ENCODE measurements at regions not wholly inside any gene's neighbourhood (a gene's known extent, or its start where the extent isn't known, plus 50 kb on each side); places are given as distances from the start of the nearest gene placed in this dataset.

GRCh38 chr14:84432676-84433075 is 1097.3 kb upstream of the FLRT2 start:
- no peaks in the 10 kb centered on the region for H3K9me3 ChIP-seq (ENCODE audit: low read length)
- H3K4me2 ChIP-seq (ENCODE audit: low read length), result no peak overlapping the region
- no peaks in the 10 kb centered on the region for H3K27me3 ChIP-seq (ENCODE audit: insufficient read depth, low read depth, low read length)
- no peaks in the 10 kb centered on the region for H4K20me1 ChIP-seq (ENCODE audit: insufficient read depth)
- H3K4me3 ChIP-seq (ENCODE audit: low read length), result no peak overlapping the region
- no peaks in the 10 kb centered on the region for H3K79me2 ChIP-seq (replicated peaks; ENCODE audit: insufficient read depth, low read length)
- no peak overlapping the region for H3K9ac ChIP-seq (ENCODE audit: low read length)
- H3K9me2 ChIP-seq (ENCODE audit: insufficient read depth, low read length), result no peaks in the 10 kb centered on the region
- no peaks in the 10 kb centered on the region for H3K36me3 ChIP-seq (ENCODE audit: insufficient read depth, low read length)
- no peak overlapping the region for H3K27ac ChIP-seq (ENCODE audit: low read length)
- H2AFZ ChIP-seq (ENCODE audit: low read depth, low read length), result no peak overlapping the region
- TF ChIP-seq POLR2AphosphoS5 (IDR thresholded peaks at IDR 0.05), result no peak
- no peak for TF ChIP-seq RAD21 (conservative IDR thresholded peaks at IDR 0.05)
- TF ChIP-seq SMC3 (conservative IDR thresholded peaks at IDR 0.05; ENCODE audit: poor library complexity), result no peak
- no peak for TF ChIP-seq TAF1 (IDR thresholded peaks at IDR 0.05; ENCODE audit: low read depth)
- no peak for TF ChIP-seq EP300 (conservative IDR thresholded peaks at IDR 0.05; ENCODE audit: poor library complexity, severe bottlenecking)
- no peak for TF ChIP-seq EZH2 (IDR thresholded peaks at IDR 0.05; ENCODE audit: borderline replicate concordance, insufficient read depth, low read length, poor library complexity, severe bottlenecking)
- TF ChIP-seq MXI1 (conservative IDR thresholded peaks at IDR 0.05; ENCODE audit: poor library complexity, severe bottlenecking), result no peak
- no peak for TF ChIP-seq REST (IDR thresholded peaks at IDR 0.05; ENCODE audit: borderline replicate concordance)
- no peak for TF ChIP-seq CTCF (IDR thresholded peaks at IDR 0.05; ENCODE audit: poor library complexity, severe bottlenecking)
- H3F3A ChIP-seq (ENCODE audit: insufficient read depth, low read length, poor library complexity, severe bottlenecking), result no peaks in the 10 kb centered on the region

- no peak overlapping the region for H3K4me3 ChIP-seq (ENCODE audit: low read length)
- no peaks in the 10 kb centered on the region for H4K20me1 ChIP-seq (ENCODE audit: insufficient read depth)
- TF ChIP-seq REST (IDR thresholded peaks at IDR 0.05; ENCODE audit: borderline replicate concordance) (no peak), TAF1 (IDR thresholded peaks at IDR 0.05; ENCODE audit: low read depth) (no peak), MXI1 (conservative IDR thresholded peaks at IDR 0.05; ENCODE audit: poor library complexity, severe bottlenecking) (no peak), EZH2 (IDR thresholded peaks at IDR 0.05; ENCODE audit: borderline replicate concordance, insufficient read depth, low read length, poor library complexity, severe bottlenecking) (no peak), RAD21 (conservative IDR thresholded peaks at IDR 0.05) (no peak), SMC3 (conservative IDR thresholded peaks at IDR 0.05; ENCODE audit: poor library complexity) (no peak), POLR2AphosphoS5 (IDR thresholded peaks at IDR 0.05) (no peak), EP300 (conservative IDR thresholded peaks at IDR 0.05; ENCODE audit: poor library complexity, severe bottlenecking) (no peak)
- H3F3A ChIP-seq (ENCODE audit: insufficient read depth, low read length, poor library complexity, severe bottlenecking), result no peaks in the 10 kb centered on the region
- no peak overlapping the region for H2AFZ ChIP-seq (ENCODE audit: low read depth, low read length)
- no peaks in the 10 kb centered on the region for H3K27me3 ChIP-seq (ENCODE audit: insufficient read depth, low read depth, low read length)
- no peak overlapping the region for H3K4me2 ChIP-seq (ENCODE audit: low read length)
- H3K36me3 ChIP-seq (ENCODE audit: insufficient read depth, low read length), result no peaks in the 10 kb centered on the region
- H3K9me2 ChIP-seq (ENCODE audit: insufficient read depth, low read length), result no peaks in the 10 kb centered on the region
- H3K79me2 ChIP-seq (replicated peaks; ENCODE audit: insufficient read depth, low read length), result no peaks in the 10 kb centered on the region
- H3K9me3 ChIP-seq (ENCODE audit: low read length), result no peaks in the 10 kb centered on the region
- H3K9ac ChIP-seq (ENCODE audit: low read length), result no peak overlapping the region
- no peak overlapping the region for H3K27ac ChIP-seq (ENCODE audit: low read length)
These were observed 1096.0 kb upstream of the FLRT2 start for GRCh38 chr14:84433961-84434360.
